ELF-1 (cell line): ENCODE measurements at regions not wholly inside any gene's neighbourhood (a gene's known extent, or its start where the extent isn't known, plus 50 kb on each side); places are given as distances from the start of the nearest gene placed in this dataset.
A peak's percentile ranks its signal among the peaks of the same experiment; 100 is the strongest.
"Not testable (repeated sequence)": the region's sequence is repeated elsewhere in the genome, so short reads cannot be mapped to it uniquely, and the experiment has no call there.

ENCODE experiments used
- DNase-seq: peaks from one replicate; pipeline ENCODE4 v3.0.0-alpha.2; 2016; ENCODE audit warnings: low read depth, low spot score

- DNase-seq = no peak
These were observed 71.1 kb downstream of the FAM50B start for GRCh38 chr6:3920321-3920720.

- DNase-seq = no peak
These were observed 72.5 kb downstream of the FAM50B start for GRCh38 chr6:3921663-3922062.

- DNase-seq = not testable (repeated sequence)
These were observed 73.4 kb downstream of the FAM50B start for GRCh38 chr6:3922619-3923018.

- DNase-seq = not testable (repeated sequence)
These were observed 76.3 kb downstream of the FAM50B start for GRCh38 chr6:3925223-3926149.

- no peak for DNase-seq
These were observed 76.9 kb downstream of the FAM50B start for GRCh38 chr6:3926150-3926482.

GRCh38 chr6:3928111-3928510 lies 78.9 kb downstream of the FAM50B start:
- no peak for DNase-seq

- no peak for DNase-seq
These were observed 80.2 kb downstream of the FAM50B start for GRCh38 chr6:3929281-3929798.

GRCh38 chr6:3937438-3937837 lies 88.3 kb downstream of the FAM50B start:
- DNase-seq = no peak

GRCh38 chr6:3938715-3939367 lies 89.7 kb downstream of the FAM50B start:
- DNase-seq = no peak

GRCh38 chr6:3939368-3939958 lies 90.3 kb downstream of the FAM50B start:
- DNase-seq = no peak

- peak; percentile 25 for DNase-seq
These were observed 90.8 kb downstream of the FAM50B start for GRCh38 chr6:3939964-3940363.

GRCh38 chr6:3940703-3941102 lies 91.5 kb downstream of the FAM50B start:
- no peak for DNase-seq

GRCh38 chr6:3943331-3943765 lies 94.2 kb downstream of the FAM50B start:
- DNase-seq = no peak

GRCh38 chr6:3944246-3944645 lies 95.1 kb downstream of the FAM50B start:
- DNase-seq = no peak

GRCh38 chr6:3946778-3947177 lies 97.6 kb downstream of the FAM50B start:
- DNase-seq = peak; percentile 31

- no peak for DNase-seq
These were observed 99.7 kb downstream of the FAM50B start for GRCh38 chr6:3948866-3949265.

GRCh38 chr6:3949521-3949920 lies 100.3 kb downstream of the FAM50B start:
- DNase-seq = no peak

- DNase-seq = no peak
These were observed 106.9 kb downstream of the FAM50B start for GRCh38 chr6:3956054-3956453.

GRCh38 chr6:3957321-3957720 lies 108.1 kb downstream of the FAM50B start:
- DNase-seq = no peak

- DNase-seq = no peak
These were observed 109.1 kb downstream of the FAM50B start for GRCh38 chr6:3958255-3958654.

GRCh38 chr6:3959385-3959784 lies 110.2 kb downstream of the FAM50B start:
- DNase-seq = no peak

- no peak for DNase-seq
These were observed 111.7 kb downstream of the FAM50B start for GRCh38 chr6:3960754-3961361.
